H54 (cell line): ENCODE measurements at regions not wholly inside any gene's neighbourhood (a gene's known extent, or its start where the extent isn't known, plus 50 kb on each side); places are given as distances from the start of the nearest gene placed in this dataset.
"Not testable (repeated sequence)": the region's sequence is repeated elsewhere in the genome, so short reads cannot be mapped to it uniquely, and the experiment has no call there.

Experiments
- DNase-seq: peaks from one replicate; pipeline ENCODE4 v3.0.0; 2011; ENCODE audit warnings: low spot score, mixed read lengths; ENCODE audit not compliant: insufficient read length
- FAIRE-seq: peaks from 3 replicates; lab custom pipeline; 2011; peaks lifted over from hg19 to GRCh38; lab: Jason Lieb, UNC
- POLR2A ChIP-seq: IDR thresholded peaks from 2 replicates; pipeline ENCODE4 v1.6.1; 2011; ENCODE audit warnings: low read depth, mild to moderate bottlenecking, low read length

DNA sequence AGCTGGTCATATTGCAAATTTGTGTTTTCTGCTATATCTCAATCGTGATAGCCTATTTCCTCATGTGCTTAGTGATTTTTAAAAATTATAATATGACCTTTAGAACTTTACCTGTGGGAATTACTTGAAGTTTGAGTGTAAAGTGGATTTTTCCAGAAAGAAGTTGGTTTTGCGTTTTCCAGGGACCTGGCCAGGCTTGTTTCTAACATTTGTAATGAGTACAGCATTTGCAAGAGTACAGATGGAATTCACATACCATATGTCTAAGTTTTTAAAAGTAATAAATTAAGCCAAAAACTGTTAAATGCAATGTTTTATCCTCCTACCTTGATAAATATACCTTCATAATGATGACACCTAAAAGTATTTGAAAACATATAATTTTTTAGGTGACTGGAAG lies 443.2 kb downstream of the REEP3 start:
- TF ChIP-seq POLR2A = no peak
- DNase-seq (no peak), FAIRE-seq (no peak)

DNA sequence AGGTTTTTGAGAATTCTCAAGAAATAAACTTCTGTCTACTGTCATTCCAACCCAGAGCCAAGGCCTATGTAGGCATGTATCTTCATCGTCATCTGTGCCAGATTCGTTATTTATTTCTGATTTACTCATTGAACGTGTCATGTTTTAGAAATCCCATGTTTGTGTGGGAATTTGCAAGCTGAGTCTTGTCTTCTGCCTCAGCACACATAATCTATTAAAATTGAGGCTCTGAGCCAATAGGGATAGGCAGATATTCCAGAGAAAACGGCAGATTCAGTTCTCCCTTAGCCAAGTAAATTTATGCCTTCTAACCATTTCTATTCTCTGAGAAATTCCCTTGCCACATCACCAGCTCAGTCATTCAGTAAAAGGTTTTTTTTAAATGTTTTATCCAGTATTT lies 444.6 kb downstream of the REEP3 start:
- DNase-seq (no peak), FAIRE-seq (no peak)
- no peak for TF ChIP-seq POLR2A

GRCh38 chr10:63972949-63973827 lies 452.0 kb downstream of the REEP3 start:
- FAIRE-seq (no peak), DNase-seq (no peak)

DNA sequence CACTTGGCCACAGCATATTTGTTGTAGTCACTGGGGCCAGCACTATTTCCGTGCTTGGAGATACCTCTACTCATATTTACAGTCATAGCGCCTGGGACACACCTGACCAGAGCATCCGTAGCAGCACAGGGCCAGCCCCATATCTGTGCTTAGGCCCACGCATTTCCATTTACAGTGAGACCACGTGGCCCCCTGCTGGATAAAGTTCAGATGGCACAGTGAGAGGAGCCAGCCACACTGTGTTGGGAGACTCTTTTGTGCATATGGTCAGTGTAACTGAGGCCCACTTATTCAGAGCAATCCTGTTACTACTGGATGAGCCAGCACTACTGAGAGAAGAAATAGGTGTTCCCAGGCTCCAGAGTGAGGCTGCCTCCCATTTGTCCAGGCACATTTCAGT lies 455.3 kb downstream of the REEP3 start:
- no peak for TF ChIP-seq POLR2A
- DNase-seq (peak; percentile 23), FAIRE-seq (no peak)

More at GRCh38 chr10:63972949-63973827, 452.0 kb downstream of the REEP3 start:
- no peak for TF ChIP-seq POLR2A

DNA sequence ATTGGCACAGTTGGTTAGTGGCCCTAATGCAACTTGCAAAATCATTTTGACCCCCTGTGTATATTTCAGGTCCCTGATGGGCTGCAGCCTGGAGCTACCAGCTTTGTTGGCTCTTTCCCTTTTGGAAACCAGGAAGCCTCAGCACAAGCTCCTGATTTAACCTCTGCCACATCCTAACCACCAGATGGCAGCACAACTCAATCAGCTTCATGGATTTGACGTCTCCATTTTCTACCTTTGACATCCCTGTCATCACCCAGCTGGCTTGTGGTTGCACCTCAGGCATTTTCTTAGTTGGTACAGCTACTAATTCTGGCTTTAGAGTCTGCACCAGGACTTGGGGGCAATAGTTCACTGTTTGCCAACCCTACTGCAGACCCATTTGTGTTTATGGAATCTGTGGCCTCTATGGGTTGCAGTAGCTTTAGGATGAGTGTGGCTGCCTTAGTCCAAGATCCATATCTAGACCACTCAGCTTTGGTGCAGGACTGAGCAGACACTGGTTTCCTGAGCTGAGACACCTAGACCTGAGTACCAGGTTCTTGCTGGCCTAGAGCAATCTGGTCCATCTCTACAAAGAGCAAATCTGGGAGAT lies 456.2 kb downstream of the REEP3 start:
- TF ChIP-seq POLR2A = no peak
- DNase-seq (peak; percentile 52), FAIRE-seq (no peak)

- not testable (repeated sequence) for DNase-seq, FAIRE-seq
Observed at GRCh38 chr10:63980870-63981269, 459.7 kb downstream of the REEP3 start.

GRCh38 chr10:63984061-63984460 lies 462.9 kb downstream of the REEP3 start:
- DNase-seq, FAIRE-seq: not testable (repeated sequence)

GRCh38 chr10:63986536-63986935 lies 465.3 kb downstream of the REEP3 start:
- FAIRE-seq = no peak
- TF ChIP-seq POLR2A = no peak
- DNase-seq = no peak

DNA sequence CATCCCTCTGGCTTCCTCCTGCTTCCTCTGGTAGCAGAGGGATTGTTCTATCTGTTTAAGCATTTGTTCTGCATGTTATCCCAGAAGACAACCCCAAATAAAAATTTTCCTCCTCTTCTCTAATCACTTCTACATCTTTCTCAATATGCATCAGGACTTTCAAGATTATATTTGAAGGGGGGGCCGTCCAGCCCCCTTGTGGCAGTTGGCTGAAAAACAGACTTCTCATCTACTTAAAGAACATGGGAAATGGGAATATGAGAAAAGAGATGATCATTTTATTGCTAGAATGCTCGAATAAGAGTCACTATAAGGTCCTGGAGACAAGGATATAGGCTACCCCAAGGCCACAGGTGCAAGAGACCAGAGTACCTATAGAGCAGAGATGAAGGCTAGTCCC lies 466.0 kb downstream of the REEP3 start:
- TF ChIP-seq POLR2A = no peak
- FAIRE-seq (no peak), DNase-seq (no peak)

DNA sequence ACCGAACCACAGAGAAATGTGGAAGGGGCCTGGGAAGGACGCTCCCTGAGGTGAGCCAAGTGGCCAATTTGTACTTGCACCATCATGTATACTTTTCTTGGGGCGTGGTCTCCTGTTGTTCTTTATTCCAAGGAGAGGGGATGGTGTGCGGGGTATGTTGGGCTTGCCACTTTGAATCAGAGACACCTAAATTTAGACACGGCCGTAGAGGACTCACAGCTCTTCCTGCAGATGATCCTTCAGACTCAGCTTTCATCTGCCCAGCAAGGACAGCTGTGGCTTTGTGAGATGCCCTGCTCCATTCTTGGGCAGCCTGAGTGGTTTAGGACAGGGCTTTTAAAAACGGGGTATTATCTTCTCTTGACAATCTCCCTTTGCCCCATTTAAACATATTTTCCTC lies 473.2 kb downstream of the REEP3 start:
- TF ChIP-seq POLR2A = no peak
- no peak for FAIRE-seq
- DNase-seq = no peak

GRCh38 chr10:64007157-64007556 lies 486.0 kb downstream of the REEP3 start:
- no peak for DNase-seq
- TF ChIP-seq POLR2A = no peak
- no peak for FAIRE-seq

DNA sequence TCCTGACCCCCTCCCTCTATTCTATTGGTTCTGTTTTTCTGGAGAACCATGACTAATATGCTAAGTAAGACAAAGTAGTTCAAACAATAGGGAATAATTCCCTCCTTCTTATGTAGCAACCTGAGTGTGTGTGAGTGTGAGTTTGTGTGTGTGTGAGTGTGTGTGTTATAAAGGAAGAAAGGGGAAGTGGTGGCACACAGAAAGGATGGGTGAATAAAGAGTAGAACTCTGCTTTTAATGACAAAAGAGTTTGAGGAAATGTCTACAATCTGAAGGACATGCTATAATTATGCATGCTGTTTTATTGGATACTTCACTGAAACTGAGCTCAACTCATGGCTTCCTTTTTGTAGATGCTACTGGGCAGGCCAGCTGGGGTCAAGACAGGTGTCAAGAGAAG lies 489.5 kb downstream of the REEP3 start:
- DNase-seq = no peak
- FAIRE-seq = no peak
- no peak for TF ChIP-seq POLR2A

DNA sequence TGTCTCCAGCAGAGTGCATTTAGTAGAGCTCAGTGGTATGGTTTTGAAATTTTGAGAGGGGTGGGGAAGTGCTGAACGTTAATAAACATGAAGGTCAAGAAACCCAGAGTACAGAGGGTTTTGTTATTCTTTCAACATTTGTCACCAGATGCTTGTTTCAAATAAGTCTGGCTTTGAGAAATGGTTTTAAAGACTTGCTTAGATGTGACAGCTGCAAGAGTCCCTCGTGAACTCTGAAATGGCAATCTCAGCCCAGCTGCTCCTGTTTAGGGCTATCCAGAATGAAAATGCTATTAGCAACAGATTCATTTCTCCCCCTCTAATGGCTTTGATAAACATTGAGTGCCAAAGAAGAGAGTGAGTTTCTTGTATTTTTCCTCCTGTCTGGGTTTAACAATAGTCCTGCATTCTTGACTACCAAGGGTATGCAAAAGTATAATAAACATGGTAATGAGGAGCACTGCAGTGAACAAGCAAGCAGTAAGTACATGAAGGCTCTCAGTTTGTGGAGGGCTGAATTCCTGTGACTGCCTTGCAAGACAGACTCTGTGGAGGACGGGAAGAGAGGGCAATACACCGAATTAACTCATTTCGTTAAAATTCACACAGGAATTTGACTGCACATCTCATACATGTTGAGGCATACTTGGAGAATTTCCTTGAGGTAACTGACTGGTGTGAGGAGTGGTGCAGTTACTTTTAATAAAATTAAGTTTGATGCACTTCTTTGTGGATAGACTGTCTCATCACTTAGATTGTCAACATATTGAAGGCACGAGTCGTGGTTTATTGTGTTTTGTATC lies 490.9 kb downstream of the REEP3 start:
- TF ChIP-seq POLR2A = no peak
- FAIRE-seq = no peak
- DNase-seq = no peak

DNA sequence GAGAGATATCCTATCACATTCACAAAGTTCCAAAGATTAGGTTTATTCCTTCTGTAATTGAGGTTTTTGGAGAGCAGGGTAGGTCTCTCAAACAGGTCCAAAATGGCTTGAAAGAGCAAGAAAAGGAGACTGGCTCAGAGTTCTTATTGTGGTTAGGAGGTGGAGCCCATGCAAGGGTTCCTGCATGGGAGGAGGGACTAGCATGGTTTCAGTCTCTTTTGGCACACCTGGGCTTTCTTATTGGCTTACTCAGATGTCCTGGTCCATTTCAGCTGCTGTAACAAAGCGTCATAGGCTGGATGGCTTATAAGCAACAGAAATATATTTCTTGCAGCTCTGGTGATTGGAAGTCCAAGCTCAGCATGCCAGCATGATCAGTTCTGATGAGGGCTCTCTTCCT lies 493.1 kb downstream of the REEP3 start:
- FAIRE-seq (no peak), DNase-seq (no peak)
- TF ChIP-seq POLR2A = no peak
